HK-2 (cell line): ENCODE measurements at regions not wholly inside any gene's neighbourhood (a gene's known extent, or its start where the extent isn't known, plus 50 kb on each side); places are given as distances from the start of the nearest gene placed in this dataset.

Experiments used
- DNase-seq: peaks from one replicate; pipeline ENCODE4 v3.0.0-alpha.2; 2018; ENCODE audit not compliant: unreplicated experiment

- DNase-seq: no peak
These were observed 141.3 kb upstream of the NALF2 start for GRCh38 chrX:69362856-69363255.

GRCh38 chrX:69362354-69362753, 141.8 kb upstream of the NALF2 start:
- no peak for DNase-seq

- no peak for DNase-seq
These were observed 142.7 kb upstream of the NALF2 start for GRCh38 chrX:69361311-69361845.

- no peak for DNase-seq
These were observed 146.8 kb upstream of the NALF2 start for GRCh38 chrX:69357317-69357716.

GRCh38 chrX:69324851-69325250, 159.6 kb upstream of the PJA1 start:
- no peak for DNase-seq

GRCh38 chrX:69323786-69324720, 158.8 kb upstream of the PJA1 start:
- no peak for DNase-seq

GRCh38 chrX:69321789-69322188, 156.5 kb upstream of the PJA1 start:
- DNase-seq: no peak

- no peak for DNase-seq
These were observed 155.9 kb upstream of the PJA1 start for GRCh38 chrX:69321006-69321655.

GRCh38 chrX:69320116-69320515, 154.9 kb upstream of the PJA1 start:
- no peak for DNase-seq

GRCh38 chrX:69319376-69319775, 154.1 kb upstream of the PJA1 start:
- no peak for DNase-seq

GRCh38 chrX:69318651-69319340, 153.5 kb upstream of the PJA1 start:
- no peak for DNase-seq

GRCh38 chrX:69317721-69318120, 152.5 kb upstream of the PJA1 start:
- DNase-seq: no peak

- no peak for DNase-seq
These were observed 149.4 kb upstream of the PJA1 start for GRCh38 chrX:69314436-69315348.

GRCh38 chrX:69313617-69314290, 148.5 kb upstream of the PJA1 start:
- DNase-seq: no peak

GRCh38 chrX:69311936-69312670, 146.8 kb upstream of the PJA1 start:
- DNase-seq: no peak

- DNase-seq: no peak
These were observed 144.0 kb upstream of the PJA1 start for GRCh38 chrX:69309074-69309792.

GRCh38 chrX:69307756-69308155, 142.5 kb upstream of the PJA1 start:
- DNase-seq: no peak

GRCh38 chrX:69307029-69307428, 141.8 kb upstream of the PJA1 start:
- DNase-seq: no peak

- no peak for DNase-seq
These were observed 140.8 kb upstream of the PJA1 start for GRCh38 chrX:69306063-69306404.
